ENCODE measurements at regions not wholly inside any gene's neighbourhood (a gene's known extent, or its start where the extent isn't known, plus 50 kb on each side); places are given as distances from the start of the nearest gene placed in this dataset.

DNA sequence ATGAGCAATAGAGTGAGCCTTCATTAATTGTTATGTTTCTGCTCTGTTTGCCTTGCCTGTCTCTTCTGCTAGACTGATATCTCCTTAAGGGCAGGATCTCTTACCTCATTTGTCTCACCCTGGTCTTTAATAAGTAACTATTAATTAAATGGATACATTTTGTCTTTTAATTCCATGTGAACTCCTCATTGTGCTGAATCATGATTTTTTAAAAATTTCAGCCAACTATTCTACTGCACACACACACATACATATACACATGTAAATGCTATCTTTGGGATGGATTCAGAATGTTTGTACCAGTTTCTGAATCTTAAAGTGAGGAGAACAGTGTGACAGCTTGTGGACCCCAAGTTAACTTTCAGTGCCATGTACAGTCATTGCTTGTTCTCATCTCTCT lies 731.1 kb upstream of the MAP3K7 start:
- DNase-seq = no peak

DNA sequence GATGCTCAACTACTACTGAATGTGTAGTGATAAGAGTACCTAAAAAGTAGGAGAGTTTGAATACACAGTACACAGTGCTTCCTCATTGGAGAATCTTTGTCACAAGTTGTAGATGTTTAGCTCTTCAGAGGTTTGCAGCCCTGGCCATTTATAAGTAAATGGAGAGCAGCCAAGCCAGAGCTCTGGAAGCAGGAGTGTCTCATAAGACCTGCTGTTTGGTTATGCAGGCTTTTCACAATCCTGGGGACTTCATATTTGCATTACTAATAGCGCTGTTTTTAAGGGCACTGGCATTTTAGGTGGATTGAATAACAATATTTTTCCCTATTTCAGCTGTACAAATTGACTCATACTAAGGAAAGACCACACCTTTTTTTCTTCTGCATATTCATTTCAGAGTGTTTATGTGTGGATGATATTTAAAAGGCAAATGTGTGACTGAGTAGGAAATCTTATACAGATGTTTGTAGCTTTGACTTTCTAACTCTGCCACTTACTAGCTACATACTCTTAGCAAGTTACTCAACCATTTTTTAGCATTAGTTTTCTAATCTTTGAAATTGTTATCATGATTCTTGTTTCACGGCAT lies 730.5 kb upstream of the MAP3K7 start:
- DNase-seq = no peak

DNA sequence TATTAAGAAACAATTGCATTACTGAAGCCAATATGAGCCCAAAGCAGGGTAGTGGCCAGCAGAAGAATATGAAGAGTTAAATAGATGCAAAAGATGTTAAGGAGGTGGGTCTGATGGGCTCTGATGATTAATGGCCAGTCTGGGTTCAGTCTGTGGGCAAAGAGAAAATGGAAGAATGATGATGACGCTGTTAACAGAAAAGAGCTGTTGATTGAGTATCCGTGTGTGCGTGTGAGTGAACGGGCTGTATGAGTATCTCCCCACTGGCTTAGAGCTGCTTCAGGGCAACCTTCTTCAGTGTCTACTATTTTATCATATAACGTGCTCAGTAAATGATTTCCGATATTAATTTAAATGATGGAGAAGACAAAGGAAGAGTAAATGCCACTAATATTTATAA lies 723.3 kb upstream of the MAP3K7 start:
- no peak for DNase-seq

GRCh38 chr6:91305755-91306154 lies 718.9 kb upstream of the MAP3K7 start:
- DNase-seq = no peak

DNA sequence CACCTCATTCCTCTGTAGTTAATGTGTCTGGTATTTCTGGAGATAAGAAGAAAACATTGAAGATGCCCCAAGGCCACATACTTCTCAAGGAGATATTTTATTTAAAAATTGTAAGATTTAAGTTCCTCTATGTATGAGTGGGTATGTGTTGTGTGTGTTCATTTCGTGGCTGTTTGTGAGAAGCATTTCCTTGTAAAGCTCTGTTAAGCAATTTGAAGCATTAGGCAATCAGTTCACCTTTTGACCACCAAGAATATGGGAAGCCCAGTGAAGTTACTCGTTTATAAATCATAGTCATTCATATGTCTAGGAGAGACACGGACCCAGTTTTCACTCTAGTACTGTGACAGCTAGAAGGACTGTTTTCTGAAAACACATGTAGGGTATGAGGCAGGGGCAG lies 717.6 kb upstream of the MAP3K7 start:
- DNase-seq = no peak

GRCh38 chr6:91303326-91303725 lies 716.5 kb upstream of the MAP3K7 start:
- no peak for DNase-seq

- no peak for DNase-seq
These were observed 712.9 kb upstream of the MAP3K7 start for GRCh38 chr6:91299544-91300491.

GRCh38 chr6:91298543-91299145 lies 711.8 kb upstream of the MAP3K7 start:
- DNase-seq = no peak

- no peak for DNase-seq
These were observed 706.5 kb upstream of the MAP3K7 start for GRCh38 chr6:91293395-91293794.

GRCh38 chr6:91291071-91291470 lies 704.2 kb upstream of the MAP3K7 start:
- peak; percentile 10 for DNase-seq

DNA sequence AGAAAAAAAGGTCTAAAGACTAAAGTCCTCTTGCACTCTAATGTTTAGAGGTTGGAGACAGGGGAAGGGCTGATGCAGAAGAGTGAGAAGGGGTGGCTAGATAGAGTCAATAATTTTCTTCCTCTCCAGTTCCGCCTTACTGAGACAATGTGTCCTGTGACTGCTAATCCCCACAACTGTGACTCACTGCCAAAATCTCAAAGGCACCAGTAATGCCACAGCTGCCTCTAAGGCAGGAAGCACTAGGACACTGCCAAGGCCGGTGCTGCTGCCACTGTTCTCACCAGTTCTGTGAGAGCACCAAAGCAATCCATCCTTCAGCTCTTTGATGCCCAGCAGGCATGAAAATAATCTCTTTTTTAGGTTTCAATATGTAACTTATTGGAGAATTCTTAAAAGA lies 701.9 kb upstream of the MAP3K7 start:
- no peak for DNase-seq

- DNase-seq = no peak
These were observed 695.0 kb upstream of the MAP3K7 start for GRCh38 chr6:91281901-91282300.

DNA sequence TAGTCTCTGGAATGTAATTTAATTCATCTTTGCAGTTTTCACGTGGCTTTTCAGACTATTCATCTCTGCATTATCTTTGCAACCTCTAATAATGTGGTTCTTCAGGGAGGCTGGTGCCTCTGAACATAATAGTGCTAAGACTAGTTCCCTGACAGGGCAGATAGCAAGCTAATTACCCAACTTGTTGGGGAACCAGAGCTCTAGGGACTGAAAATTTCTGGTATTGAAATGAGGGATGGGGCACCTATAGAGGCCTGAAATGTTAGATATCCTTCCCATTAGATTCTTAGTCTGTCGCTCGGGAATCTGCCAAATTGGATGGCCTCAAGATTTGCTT lies 693.6 kb upstream of the MAP3K7 start:
- DNase-seq = no peak

DNA sequence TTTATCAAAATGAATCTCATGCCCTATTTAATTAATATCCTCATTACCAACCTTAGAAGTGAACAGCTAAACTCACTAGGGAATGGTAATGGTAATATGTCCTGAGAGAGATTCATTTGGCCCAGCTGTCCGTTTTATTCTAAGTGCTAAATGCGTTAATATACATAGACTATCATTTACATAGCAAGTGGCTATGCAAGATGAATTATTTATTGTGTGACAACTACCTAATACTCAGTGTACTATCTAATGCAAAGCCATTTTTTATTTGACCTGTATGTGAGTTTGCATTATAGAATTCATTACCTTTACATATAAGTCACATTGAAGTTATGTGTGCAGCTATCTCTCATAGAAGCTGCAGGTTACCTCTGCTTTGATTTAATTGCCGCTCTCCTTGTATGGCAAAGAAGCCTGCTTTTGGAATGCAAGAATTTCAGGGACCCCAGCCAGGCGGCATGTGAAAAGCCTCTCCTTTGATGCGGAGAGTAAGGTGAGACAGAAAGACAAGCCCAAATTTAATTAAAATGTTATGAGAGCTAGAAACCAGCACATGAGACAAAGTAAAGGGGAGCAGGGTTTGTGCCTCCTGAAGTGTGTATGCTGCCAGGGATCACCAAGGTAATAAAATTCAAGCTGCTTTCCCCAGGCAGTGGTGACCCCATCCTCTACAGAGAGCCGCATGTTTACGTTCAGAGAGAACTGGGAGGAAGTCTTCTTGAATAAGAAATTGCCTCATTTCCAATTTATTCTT lies 693.0 kb upstream of the MAP3K7 start:
- DNase-seq = no peak

GRCh38 chr6:91278416-91278815 lies 691.5 kb upstream of the MAP3K7 start:
- no peak for DNase-seq

DNA sequence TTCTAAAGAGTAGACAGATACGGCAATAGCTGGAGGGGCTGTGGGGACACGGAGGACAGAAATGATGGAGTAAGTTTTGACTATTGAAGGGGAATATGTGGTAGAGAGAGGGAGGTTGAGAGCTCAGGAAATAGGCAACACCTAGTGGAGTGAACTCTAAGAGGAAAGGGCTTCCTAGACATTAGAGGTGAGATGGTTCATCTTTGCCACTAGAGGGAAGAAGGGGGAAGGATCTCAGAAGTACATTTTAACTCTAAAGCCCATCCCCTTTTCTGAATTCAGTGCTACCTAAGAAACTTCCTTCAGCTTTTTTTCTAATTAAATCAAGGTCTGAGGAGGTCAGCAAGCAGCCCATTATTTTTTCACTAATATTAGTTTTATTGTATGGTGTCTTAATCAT lies 689.4 kb upstream of the MAP3K7 start:
- peak; percentile 48 for DNase-seq

DNA sequence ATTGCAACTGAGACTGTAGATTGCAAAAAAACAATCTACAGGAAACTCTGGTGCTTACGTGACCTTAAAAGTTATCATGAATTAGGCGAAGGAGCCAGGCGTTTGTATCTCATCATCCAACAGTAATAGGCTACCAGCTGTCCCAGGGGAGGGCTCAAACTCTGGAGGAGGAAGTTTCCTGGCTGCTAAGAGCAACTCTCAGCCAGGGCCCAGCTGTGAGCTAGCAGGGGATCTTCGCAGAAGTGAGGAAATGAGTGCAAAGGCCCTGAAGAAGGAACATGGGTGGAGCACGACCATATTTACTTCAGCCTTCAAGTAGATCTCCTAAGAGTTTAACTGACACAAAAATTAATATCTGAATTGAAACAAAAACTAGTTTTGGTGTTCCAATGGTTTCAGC lies 686.9 kb upstream of the MAP3K7 start:
- peak; percentile 27 for DNase-seq

- no peak for DNase-seq
These were observed 684.9 kb upstream of the MAP3K7 start for GRCh38 chr6:91271807-91272206.

DNA sequence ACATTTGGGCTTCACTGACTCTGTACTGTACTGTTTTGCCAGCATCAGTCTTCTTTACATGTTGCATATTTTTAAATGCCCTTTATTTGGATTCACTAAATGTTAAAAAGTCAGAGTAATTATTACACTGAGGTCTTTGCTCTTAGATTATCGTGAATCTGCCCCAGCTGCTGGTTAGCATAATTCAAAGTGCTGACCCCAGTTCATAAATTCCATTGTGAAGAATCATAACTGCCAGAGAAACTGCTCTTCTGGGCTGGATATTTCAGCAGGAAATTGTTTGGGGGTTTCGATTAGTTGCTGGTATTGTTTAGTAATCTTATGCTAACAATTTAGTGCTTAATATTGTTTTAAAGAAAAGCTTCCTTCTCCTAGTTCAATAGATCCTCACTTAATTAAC lies 682.1 kb upstream of the MAP3K7 start:
- no peak for DNase-seq

DNA sequence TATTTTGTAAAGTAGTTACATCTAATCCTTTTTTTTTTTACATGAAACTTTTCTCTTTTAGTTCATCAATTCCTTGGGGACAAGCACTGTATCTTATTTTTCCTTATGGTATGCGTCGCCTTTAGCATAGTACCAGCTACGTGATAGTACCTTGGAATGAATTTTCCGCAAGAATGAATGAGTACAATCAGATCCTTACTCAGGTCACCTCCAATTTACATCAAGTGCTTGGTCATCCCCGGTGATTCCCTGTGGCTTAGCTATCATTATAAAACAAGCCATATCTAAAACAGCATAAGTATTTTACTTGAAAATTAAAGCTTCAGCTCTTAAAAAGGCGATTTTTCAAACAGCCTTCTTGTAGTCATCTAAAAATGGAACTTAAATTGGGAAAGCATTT lies 680.4 kb upstream of the MAP3K7 start:
- no peak for DNase-seq

- DNase-seq = no peak
These were observed 679.3 kb upstream of the MAP3K7 start for GRCh38 chr6:91266156-91266555.

DNA sequence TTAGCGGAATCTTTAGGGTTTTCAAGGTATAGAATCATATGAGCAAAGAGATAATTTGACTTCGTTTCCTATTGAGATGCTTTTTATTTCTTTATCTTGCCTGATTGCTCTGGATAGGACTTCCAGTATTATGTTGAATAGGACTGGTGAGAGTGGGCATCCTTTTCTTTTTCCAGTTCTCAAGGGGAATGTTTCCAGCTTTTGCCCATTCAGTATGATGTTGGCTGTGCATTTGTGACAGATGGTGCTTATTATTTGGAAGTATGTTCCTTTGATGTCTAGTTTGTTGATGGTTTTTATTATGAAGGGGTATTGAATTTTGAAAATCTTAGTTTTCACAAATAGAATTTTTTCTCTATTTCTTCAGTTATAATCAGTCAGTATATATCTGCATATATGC lies 656.6 kb upstream of the MAP3K7 start:
- peak; percentile 78 for DNase-seq

DNA sequence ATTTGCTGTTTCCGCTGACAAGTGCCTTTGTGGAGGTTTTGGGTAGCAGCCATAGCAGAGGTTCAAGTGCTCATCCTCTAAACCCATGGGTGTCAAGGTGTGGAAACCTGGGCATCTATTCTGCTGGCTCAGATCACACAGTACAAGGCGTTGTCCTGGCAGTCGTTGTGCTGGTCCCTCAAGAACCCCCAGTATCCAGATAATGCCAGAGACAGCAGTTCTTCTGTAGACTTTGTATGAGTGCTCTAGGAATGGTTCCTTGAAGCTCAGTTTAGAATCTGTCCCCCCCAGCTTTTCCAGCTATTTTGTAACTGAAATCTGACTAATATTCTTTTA lies 655.7 kb upstream of the MAP3K7 start:
- no peak for DNase-seq

Measured in NCI-H446 treated with DMSO at 0.1 percent for 48 hours (cell line).